Daoy (cell line): ENCODE measurements at regions not wholly inside any gene's neighbourhood (a gene's known extent, or its start where the extent isn't known, plus 50 kb on each side); places are given as distances from the start of the nearest gene placed in this dataset.
"Not testable (repeated sequence)": the region's sequence is repeated elsewhere in the genome, so short reads cannot be mapped to it uniquely, and the experiment has no call there.

Experiments
- DNase-seq: peaks from one replicate; pipeline ENCODE4 v3.0.0-alpha.2; 2015; ENCODE audit warnings: low read depth

GRCh38 chr1:163472651-163473248 lies 151.0 kb downstream of the NUF2 start:
- DNase-seq: no peak

- DNase-seq: no peak
Measured at GRCh38 chr1:163477276-163477830, 155.6 kb downstream of the NUF2 start.

GRCh38 chr1:163498391-163499330 lies 176.9 kb downstream of the NUF2 start:
- not testable (repeated sequence) for DNase-seq

- DNase-seq: no peak
Measured at GRCh38 chr1:163504331-163504978, 182.7 kb downstream of the NUF2 start.

- peak; percentile 17 for DNase-seq
Measured at GRCh38 chr1:163509114-163509513, 187.4 kb downstream of the NUF2 start.

- DNase-seq: no peak
Measured at GRCh38 chr1:163512349-163512989, 190.7 kb downstream of the NUF2 start.

- no peak for DNase-seq
Measured at GRCh38 chr1:163523375-163524029, 201.7 kb downstream of the NUF2 start.

GRCh38 chr1:163528710-163529348 lies 207.1 kb downstream of the NUF2 start:
- DNase-seq: peak; percentile 11

- DNase-seq: no peak
Measured at GRCh38 chr1:163531345-163531744, 209.6 kb downstream of the NUF2 start.

GRCh38 chr1:163535401-163535800 lies 213.6 kb downstream of the NUF2 start:
- no peak for DNase-seq

- DNase-seq: peak; percentile 12
Measured at GRCh38 chr1:163535807-163536206, 214.1 kb downstream of the NUF2 start.

GRCh38 chr1:163537809-163538208 lies 216.1 kb downstream of the NUF2 start:
- DNase-seq: no peak

- no peak for DNase-seq
Measured at GRCh38 chr1:163538667-163539066, 216.9 kb downstream of the NUF2 start.

- DNase-seq: no peak
Measured at GRCh38 chr1:163540727-163541126, 219.0 kb downstream of the NUF2 start.

GRCh38 chr1:163544441-163544840 lies 222.7 kb downstream of the NUF2 start:
- peak; percentile 9 for DNase-seq

- no peak for DNase-seq
Measured at GRCh38 chr1:163558162-163558561, 236.4 kb downstream of the NUF2 start.

GRCh38 chr1:163561580-163562295 lies 240.0 kb downstream of the NUF2 start:
- no peak for DNase-seq

GRCh38 chr1:163562355-163562754 lies 240.6 kb downstream of the NUF2 start:
- no peak for DNase-seq

- no peak for DNase-seq
Measured at GRCh38 chr1:163565166-163565565, 243.4 kb downstream of the NUF2 start.

- DNase-seq: peak; percentile 32
Measured at GRCh38 chr1:163570071-163570470, 248.3 kb downstream of the NUF2 start.
